Brain pericyte (primary cell): ENCODE measurements at regions not wholly inside any gene's neighbourhood (a gene's known extent, or its start where the extent isn't known, plus 50 kb on each side); places are given as distances from the start of the nearest gene placed in this dataset.

Experiments used
- DNase-seq: peaks from one replicate; pipeline ENCODE4 v3.0.0-alpha.2; 2012; ENCODE audit warnings: low read depth, low spot score

- no peak for DNase-seq
Measured at GRCh38 chr15:62572797-62573196, 407.7 kb upstream of the C2CD4B start.

DNA sequence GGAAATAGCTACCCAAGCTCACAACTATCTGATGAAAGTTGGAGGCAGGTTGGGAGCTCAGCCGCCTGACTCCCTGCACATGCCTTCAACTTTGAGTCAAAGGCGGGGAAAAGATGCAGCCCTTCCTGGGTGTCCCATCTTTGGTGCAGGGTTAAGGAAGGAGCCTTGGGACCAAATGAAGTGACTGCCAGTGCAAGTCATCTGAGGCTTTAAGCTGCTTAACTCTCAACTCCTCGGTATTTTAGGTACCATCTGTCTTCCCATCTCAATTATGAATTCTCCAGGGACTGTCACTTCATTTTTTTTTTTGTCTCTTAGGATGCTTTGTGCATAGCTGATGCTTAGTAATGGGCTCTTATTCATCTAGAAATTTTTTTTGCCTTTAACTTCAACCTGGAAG is 408.8 kb upstream of the C2CD4B start:
- DNase-seq, result no peak

DNA sequence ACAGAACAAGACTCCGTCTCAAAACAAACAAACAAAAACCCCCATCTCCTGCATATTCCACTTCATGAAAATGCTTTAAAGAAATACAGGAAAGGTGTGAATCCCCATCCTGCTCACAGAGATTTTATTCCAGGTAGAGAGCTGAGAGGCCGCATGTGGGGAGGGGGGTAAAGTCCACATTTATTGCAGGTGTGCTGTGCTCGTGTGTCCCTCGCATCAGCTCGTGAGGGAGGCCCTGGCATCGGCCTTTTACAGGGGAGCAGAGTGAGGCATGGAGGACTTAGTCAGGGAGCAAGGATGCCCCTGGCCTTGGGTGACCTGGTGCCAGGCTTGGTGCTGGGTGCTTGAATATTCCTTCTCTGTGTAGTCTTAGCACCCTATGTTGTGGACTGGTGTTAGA is 413.5 kb upstream of the C2CD4B start:
- DNase-seq, result no peak

GRCh38 chr15:62578960-62579359 is 413.9 kb upstream of the C2CD4B start:
- no peak for DNase-seq

GRCh38 chr15:62579842-62580241 is 414.8 kb upstream of the C2CD4B start:
- DNase-seq, result no peak

DNA sequence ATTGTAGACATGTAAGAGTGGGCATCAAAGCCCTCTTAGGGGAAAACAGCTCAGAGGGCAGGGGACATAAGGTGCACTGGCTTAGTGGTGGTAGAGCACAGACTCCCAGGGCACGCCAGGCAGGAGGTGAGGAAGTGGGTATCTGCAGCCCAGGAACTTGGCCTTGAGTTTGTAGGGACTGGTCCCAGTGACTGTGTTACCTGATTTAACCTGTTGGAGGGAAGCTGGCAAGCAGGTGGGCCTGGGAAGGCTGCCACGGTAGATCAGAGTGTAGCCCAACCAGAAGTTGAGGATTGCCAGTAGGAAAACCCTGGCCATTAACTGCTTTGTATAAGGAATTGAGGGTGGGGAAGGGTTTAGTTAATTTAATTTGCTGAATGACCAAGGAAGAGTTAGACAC is 417.5 kb upstream of the C2CD4B start:
- DNase-seq, result no peak

- no peak for DNase-seq
Measured at GRCh38 chr15:62584301-62585235, 419.5 kb upstream of the C2CD4B start.

DNA sequence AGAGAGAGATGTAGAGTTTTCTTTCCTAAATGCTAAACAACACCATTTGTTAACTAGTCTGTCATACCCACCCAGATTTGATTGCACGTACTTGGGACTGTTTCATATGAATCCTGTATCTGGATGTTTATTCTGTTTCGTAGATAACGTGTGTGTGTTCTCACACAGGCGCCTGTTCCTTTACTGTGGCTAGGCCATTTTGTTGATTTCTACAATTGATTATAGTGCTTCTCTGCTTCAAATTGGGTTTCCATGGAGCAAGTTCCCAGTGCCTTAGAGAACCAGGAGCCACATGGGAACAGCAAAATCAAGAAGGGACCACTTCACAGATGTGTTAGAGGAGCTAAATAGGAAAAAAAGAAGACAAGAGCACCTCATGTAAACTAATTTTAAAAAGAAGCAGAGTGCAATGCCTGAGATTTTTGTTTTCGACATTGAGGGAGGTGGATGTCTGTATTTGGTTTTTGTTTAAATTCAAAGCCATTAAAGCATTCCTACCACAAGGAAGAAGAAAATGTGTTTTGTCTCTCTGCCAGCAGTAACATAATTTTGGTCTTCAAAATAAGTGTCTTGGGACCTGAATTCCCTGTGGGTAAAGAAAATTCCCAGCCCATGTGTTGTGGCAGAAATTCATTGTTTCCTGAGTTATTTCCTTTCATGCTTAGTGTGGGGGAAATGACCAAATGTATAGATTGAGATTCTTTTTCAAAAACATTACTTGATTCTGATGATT is 424.0 kb upstream of the C2CD4B start:
- DNase-seq, result no peak

DNA sequence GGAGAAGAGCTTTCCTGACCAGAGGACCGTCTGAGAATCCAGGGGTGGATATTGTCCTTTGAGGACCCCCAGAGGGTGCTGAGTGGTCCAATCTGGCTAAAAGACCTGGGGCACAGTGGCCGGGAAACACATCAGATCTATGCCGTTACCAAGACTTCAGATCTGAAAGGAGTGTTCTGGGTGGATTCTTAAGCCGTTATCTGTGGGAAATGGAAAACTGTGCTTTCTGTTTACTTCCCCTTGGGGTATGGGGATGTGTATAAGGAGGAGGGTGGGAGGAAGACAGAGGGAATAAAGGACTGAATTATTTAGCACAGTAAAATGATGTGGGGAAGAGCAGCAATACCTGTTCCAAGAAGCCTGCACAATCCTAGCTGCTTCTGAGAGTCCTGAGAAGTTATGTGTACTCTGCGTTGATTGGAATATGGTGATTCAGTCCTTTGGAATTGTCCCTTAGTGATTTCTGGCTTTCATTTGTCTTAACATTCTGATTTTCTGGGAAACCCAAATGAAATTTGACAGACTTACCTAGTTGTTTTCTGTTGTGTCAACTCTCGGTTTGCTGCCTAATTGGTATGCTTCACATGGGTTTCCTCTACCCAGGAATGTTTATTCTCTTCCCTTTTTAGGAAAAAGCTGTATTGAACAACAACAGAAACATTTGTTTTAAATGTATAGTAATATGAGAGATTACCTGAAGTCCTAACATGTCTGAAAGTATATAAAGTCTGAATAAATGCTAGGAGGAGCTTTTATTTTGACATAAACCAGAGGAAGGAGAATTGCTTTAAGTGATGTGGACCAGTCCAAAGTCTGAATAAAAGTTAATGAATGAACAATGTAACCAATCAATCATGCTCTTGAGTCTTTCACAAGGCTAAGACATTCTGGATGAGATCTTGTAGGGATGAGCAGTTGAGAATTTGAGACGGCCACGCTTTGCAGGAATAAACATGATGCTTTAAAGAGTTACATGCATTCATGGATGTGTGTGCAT is 427.1 kb upstream of the C2CD4B start:
- no peak for DNase-seq

DNA sequence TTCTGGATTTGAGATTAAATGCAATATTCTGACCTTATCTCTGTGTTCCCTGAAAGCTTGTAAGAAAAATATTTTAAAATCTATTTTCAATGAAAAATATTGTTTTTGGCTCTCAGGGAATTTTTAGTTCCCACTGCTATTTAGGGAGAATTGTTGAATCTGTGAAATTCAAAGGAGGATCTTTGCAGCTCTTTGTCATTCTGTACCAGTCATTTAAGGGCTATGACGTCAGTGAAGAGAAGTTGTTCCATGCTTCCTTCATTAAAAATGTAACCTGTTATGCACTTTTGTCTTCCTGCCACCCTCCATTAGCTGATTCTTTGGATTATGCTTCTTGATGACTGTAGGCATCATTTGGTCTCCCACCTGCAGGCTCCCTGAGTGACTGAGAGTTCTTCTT is 427.8 kb upstream of the C2CD4B start:
- DNase-seq, result no peak

GRCh38 chr15:62593681-62594399 is 428.8 kb upstream of the C2CD4B start:
- DNase-seq, result no peak

- no peak for DNase-seq
Measured at GRCh38 chr15:62598217-62598616, 433.1 kb upstream of the C2CD4B start.

DNA sequence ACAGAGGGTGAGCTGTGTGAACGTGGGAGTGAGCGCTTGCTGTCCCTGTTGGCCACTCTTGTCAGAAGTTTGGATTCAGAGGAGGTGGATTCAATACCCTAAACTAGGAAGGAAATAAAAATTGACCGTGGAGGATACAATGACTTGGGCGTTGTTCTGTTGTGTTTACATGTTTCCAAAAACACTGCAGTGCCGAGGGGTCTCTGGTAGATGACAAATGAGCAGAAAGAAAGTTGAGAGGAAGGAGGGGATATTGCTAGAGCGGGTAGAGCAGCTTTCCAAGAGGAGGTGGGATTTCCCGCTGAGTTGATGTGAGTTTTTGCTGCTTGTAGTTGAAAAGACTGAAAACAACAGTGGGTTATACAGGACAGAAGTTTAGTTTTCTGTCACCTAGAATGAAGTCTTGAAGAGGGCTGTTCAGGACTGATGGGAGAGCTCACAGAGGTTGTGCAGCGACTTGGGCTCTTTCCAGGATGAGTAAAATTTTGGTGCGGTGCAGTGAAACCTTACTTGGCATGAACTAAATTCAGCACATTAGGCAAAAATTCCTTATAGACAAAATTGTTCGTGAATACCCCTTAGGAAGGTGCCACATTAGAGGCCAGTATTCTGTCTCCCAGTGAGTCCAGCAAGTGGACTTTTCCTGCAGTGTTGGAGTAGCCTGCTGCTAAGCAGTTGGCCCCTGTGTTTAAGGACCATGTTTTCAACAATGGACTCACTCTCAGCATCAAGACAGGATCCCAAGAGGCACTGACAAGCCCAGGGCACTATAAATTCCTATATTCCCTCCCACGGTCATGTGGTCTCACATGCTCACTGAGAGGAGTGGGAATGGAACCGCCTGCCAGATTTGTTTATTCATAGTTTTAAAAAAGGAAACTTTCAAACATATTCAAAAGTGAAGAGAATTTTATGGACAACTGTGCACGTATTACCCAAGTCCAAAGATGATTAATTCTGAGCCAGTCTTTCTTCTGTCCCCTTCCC is 435.0 kb upstream of the C2CD4B start:
- DNase-seq, result no peak

GRCh38 chr15:62601777-62602545 is 436.9 kb upstream of the C2CD4B start:
- no peak for DNase-seq

DNA sequence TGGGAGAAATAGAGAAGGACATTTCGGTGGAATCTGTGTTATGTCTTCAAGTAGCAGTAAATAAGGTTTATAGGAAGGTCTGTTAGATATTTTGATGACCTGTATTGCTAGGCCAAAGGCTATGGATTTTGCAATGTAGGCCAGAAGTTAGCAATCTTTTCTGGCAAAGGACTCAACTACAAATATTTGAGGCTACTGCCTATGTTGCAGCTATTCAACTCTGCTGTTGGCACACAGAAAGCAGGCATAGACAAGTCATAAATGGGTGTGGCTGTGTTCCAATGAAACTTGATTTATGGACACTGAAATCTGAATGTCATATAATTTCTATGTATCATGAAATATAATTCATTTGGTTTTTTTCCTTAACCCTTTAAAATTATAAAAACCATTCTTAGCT is 438.7 kb upstream of the C2CD4B start:
- DNase-seq, result no peak

DNA sequence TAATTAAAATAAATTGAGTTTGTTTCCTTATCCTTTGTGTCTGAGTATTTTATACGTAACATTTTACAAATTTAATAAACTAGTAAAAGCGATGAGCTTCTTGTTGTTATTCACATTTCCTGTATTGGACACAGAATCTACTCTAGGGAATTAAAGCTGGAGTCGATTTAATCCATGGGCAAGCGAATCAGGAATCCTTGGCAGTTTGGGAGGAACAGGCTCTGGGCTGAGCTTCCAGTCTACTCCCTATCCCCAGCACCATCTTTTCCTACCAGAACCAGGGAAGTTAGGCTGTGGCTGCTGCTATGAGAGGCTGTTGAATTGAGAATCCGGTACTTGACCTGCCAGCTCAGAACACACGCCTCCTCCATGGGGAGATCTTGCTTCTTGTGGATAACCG is 437.3 kb upstream of the TPM1 start:
- DNase-seq, result no peak

DNA sequence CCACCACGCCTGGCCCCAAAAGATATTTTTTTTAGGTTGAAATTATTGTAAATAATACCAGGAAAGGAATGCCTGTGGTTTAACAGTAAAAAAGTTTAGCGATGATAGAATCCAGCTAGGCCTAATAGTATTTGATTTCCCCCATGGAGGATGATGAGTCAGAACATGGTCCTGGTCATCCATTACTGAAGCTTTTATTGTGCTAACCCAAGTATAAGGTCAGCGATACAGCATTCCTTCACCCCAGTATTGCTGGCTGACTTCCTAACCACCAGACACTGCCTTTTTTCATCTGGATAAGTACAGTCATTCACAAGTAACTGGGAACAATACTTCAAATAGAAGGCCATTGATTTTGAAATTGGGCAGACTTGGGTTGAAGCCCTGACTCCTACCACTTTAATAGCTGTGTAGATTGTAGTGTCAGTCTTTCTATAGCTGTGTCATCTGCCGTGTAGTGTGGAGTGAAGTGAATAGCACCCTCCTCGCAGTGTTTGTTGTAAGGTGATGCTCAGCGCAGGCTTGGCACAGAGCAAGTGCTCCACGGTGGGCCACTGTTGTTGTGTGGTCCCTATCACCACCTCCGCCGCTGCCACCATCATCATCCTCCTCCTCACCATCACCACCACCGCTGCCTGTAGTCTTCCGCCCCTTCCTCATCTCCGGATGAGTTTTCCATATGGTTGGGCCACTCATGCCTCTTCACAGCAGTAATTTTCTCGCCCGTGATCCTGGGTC is 436.0 kb upstream of the TPM1 start:
- DNase-seq, result peak; percentile 92

DNA sequence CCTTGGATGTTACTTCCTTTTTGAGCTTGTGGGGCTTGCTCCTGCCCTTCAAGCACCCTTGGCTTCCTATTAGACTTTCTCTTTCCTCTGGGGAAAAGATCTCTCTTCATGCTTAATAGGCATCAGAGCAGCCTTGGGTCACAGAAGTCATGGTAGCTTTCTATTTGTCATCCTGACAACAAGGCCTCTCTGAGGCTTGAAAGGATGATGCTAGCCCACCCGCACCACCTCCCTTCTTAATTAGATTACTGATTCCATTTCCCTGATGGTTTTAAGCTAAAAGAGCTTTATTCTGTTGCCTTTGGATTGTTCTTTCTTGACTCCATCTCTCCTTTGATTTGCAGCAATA is 435.5 kb upstream of the TPM1 start:
- DNase-seq, result no peak
